Endothelial cell of umbilical vein (primary cell): ENCODE measurements at regions not wholly inside any gene's neighbourhood (a gene's known extent, or its start where the extent isn't known, plus 50 kb on each side); places are given as distances from the start of the nearest gene placed in this dataset.

Experiments used
- CTCF ChIP-seq, 2 donors: IDR thresholded peaks; 1 replicate in 1 of 2; 2 replicates in 1 of 2; pipeline ENCODE4 v1.5.1; 2011; ENCODE audit warnings: low read length in 2 of 2, mild to moderate bottlenecking in 2 of 2, moderate library complexity in 2 of 2, control low read depth in 1 of 2, inconsistent platforms in 1 of 2, low read depth in 1 of 2; ENCODE audit not compliant: insufficient read depth in 1 of 2; ENCODE audit errors: extremely low read depth in 1 of 2
- EZH2 ChIP-seq: IDR thresholded peaks from 2 replicates; pipeline ENCODE4 v1.6.1; 2012; ENCODE audit warnings: borderline replicate concordance, low read depth, mild to moderate bottlenecking, moderate library complexity, low read length, inconsistent platforms; ENCODE audit not compliant: severe bottlenecking
- JUN ChIP-seq: IDR thresholded peaks from 2 replicates; pipeline ENCODE4 v1.6.1; 2011; ENCODE audit warnings: borderline replicate concordance, low read depth; ENCODE audit not compliant: insufficient read length, insufficient read depth
- MAX ChIP-seq: IDR thresholded peaks from 2 replicates; pipeline ENCODE4 v1.6.1; 2011; ENCODE audit not compliant: insufficient read depth, insufficient read length
- MYC ChIP-seq: IDR thresholded peaks from one replicate; pipeline ENCODE4 v1.6.1; 2011; ENCODE audit warnings: mild to moderate bottlenecking, low read depth, low read length
- POLR2A ChIP-seq: IDR thresholded peaks from 2 replicates; pipeline ENCODE4 v1.6.1; 2012; ENCODE audit warnings: low read depth, mild to moderate bottlenecking, control low read depth, low read length
- POLR2AphosphoS5 ChIP-seq: IDR thresholded peaks from 2 replicates; pipeline ENCODE4 v1.6.1; 2012; ENCODE audit warnings: low read depth, mild to moderate bottlenecking, control low read depth, low read length, moderate library complexity; ENCODE audit not compliant: insufficient read depth

- TF ChIP-seq POLR2A (no peak), EZH2 (no peak), POLR2AphosphoS5 (no peak), CTCF (IDR thresholded peaks at IDR 0.05; ENCODE audit: extremely low read depth in 1 of 2, insufficient read depth in 1 of 2, low read depth in 1 of 2, low read length in 2 of 2) (no peak), MAX (no peak), JUN (no peak), MYC (no peak)
Measured at GRCh38 chr3:168883145-168883544, 780.4 kb downstream of the MECOM start.
